GM12878 (cell line): ENCODE measurements at regions not wholly inside any gene's neighbourhood (a gene's known extent, or its start where the extent isn't known, plus 50 kb on each side); places are given as distances from the start of the nearest gene placed in this dataset.

ENCODE experiments used
- ATAC-seq: fragments of 200-7000 bp; cut with Tn5 transposase; 3 replicates; pipeline ENCODE4 v1.9.1; 2020; ENCODE audit warnings: mild to moderate bottlenecking, moderate library complexity
- BruUV-seq: library from RNA; stranded (reverse); fragments of 400-500 nt; replicated peaks from 2 replicates; lab custom pipeline; 2021; lab: Mats Ljungman, UMichigan
- CTCF ChIA-PET: fragments of 300-600 bp; sonication (Branson Sonifier 250); formaldehyde crosslinking; extraction: SDS; loops from one replicate; lab custom pipeline; 2021; ENCODE audit warnings: inconsistent platforms; lab: Yijun Ruan, JAX
- POLR2A ChIA-PET: fragments of 350-600 bp; formaldehyde crosslinking; extraction: SDS; loops from one replicate; lab custom pipeline; 2021; ENCODE audit warnings: inconsistent platforms; lab: Charles Lee
- RAD21 ChIA-PET: fragments of 300-600 bp; sonication (Branson Sonifier 250); formaldehyde crosslinking; loops from one replicate; lab custom pipeline; 2023; ENCODE audit warnings: antibody characterized with exemption; ENCODE audit not compliant: unreplicated experiment; lab: Charles Lee
- SMC1A ChIA-PET: fragments of 300-600 bp; sonication (Branson Sonifier 250); formaldehyde crosslinking; loops from one replicate; lab custom pipeline; 2023; ENCODE audit not compliant: unreplicated experiment, uncharacterized antibody; lab: Charles Lee
- DNase-seq: peaks from one replicate; pipeline ENCODE4 v3.0.0-alpha.2; 2011; ENCODE audit warnings: low read depth, low spot score
- FAIRE-seq: peaks from 3 replicates; lab custom pipeline; 2011; peaks lifted over from hg19 to GRCh38; lab: Jason Lieb, UNC
- H2AFZ ChIP-seq: 2 replicates; pipeline ENCODE4 v1.6.0; 2011; ENCODE audit warnings: low read depth, low read length, control low read depth; ENCODE audit not compliant: control insufficient read depth
- H3K27ac ChIP-seq: 2 replicates; pipeline ENCODE4 v1.5.1; 2011; ENCODE audit warnings: control low read depth; ENCODE audit not compliant: control insufficient read depth, insufficient read depth
- H3K27me3 ChIP-seq, 2 experiments: replicated peaks in 1 of 2; 2 replicates each; pipeline versions ENCODE4 v1.6.0 to v1.6.1; 2011; ENCODE audit warnings: low read length in 1 of 2; ENCODE audit not compliant: control insufficient read depth in 2 of 2, insufficient read depth in 2 of 2
- H3K36me3 ChIP-seq, 2 experiments: 2 replicates each; pipeline ENCODE4 v1.5.1; 2011; ENCODE audit warnings: low read length in 1 of 2; ENCODE audit not compliant: control insufficient read depth in 2 of 2, insufficient read depth in 2 of 2
- H3K4me1 ChIP-seq: 2 replicates; pipeline ENCODE4 v1.6.1; 2011; ENCODE audit warnings: mild to moderate bottlenecking, low read length, moderate library complexity, mixed read lengths; ENCODE audit not compliant: control insufficient read depth, insufficient read depth
- H3K4me2 ChIP-seq: 2 replicates; pipeline ENCODE4 v1.6.0; 2011; ENCODE audit warnings: control low read depth; ENCODE audit not compliant: control insufficient read depth, insufficient read depth
- H3K4me3 ChIP-seq: fragments of 200-600 bp; sonication (generic); 2 replicates; pipeline ENCODE4 v1.5.1; 2016
- H3K79me2 ChIP-seq: 2 replicates; pipeline ENCODE4 v1.6.0; 2011; ENCODE audit warnings: low read length; ENCODE audit not compliant: control insufficient read depth, insufficient read depth
- H3K9ac ChIP-seq: 2 replicates; pipeline ENCODE4 v1.8.0; 2011; ENCODE audit warnings: low read length, control low read depth, mixed read lengths; ENCODE audit not compliant: control insufficient read depth, insufficient read depth
- H3K9me3 ChIP-seq: replicated peaks from 3 replicates; pipeline ENCODE4 v1.5.1; 2011; ENCODE audit warnings: mild to moderate bottlenecking, low read length; ENCODE audit not compliant: control insufficient read depth, insufficient read depth
- H4K20me1 ChIP-seq: 2 replicates; pipeline ENCODE4 v1.6.0; 2011; ENCODE audit not compliant: control insufficient read depth, insufficient read depth
- BACH1 ChIP-seq: fragments of 450-650 bp; IDR thresholded peaks from 2 replicates; pipeline ENCODE4 v1.6.1; 2017; ENCODE audit warnings: mild to moderate bottlenecking, borderline replicate concordance
- CREM ChIP-seq: IDR thresholded peaks from 2 replicates; pipeline ENCODE4 v1.6.1; 2014; ENCODE audit warnings: antibody characterized with exemption, low read depth
- IKZF1 ChIP-seq: fragments of 450-650 bp; conservative IDR thresholded peaks from 2 replicates; pipeline ENCODE4 v1.6.1; 2017; ENCODE audit warnings: antibody characterized with exemption, mild to moderate bottlenecking
- JUND ChIP-seq: IDR thresholded peaks from 2 replicates; pipeline ENCODE4 v1.6.1; 2012; ENCODE audit warnings: low read depth, mild to moderate bottlenecking, low read length, improper control_type of control experiment, moderate library complexity
- NR2C2 ChIP-seq: IDR thresholded peaks from 2 replicates; pipeline ENCODE4 v1.6.1; 2011; ENCODE audit warnings: borderline replicate concordance, low read depth; ENCODE audit not compliant: control insufficient read depth, insufficient read length
- POLR2A ChIP-seq: IDR thresholded peaks from 2 replicates; pipeline ENCODE4 v1.6.1; 2011; ENCODE audit warnings: low read depth, mild to moderate bottlenecking, low read length
- RELB ChIP-seq: fragments of 450-650 bp; IDR thresholded peaks from 2 replicates; pipeline ENCODE4 v1.6.1; 2017; ENCODE audit warnings: low read depth, mild to moderate bottlenecking, moderate library complexity
- SMAD1 ChIP-seq: fragments of 450-650 bp; IDR thresholded peaks from 2 replicates; pipeline ENCODE4 v1.6.1; 2018; ENCODE audit warnings: mild to moderate bottlenecking, low read depth; ENCODE audit not compliant: partially characterized antibody
- SMC3 ChIP-seq: IDR thresholded peaks from 2 replicates; pipeline ENCODE4 v1.6.1; 2011; ENCODE audit warnings: low read length, improper control_type of control experiment, borderline replicate concordance
- SPI1 ChIP-seq: IDR thresholded peaks from 2 replicates; pipeline ENCODE4 v1.6.1; 2011; ENCODE audit warnings: low read depth, mild to moderate bottlenecking, low read length, moderate library complexity, borderline replicate concordance; ENCODE audit not compliant: insufficient read depth
- STAT1 ChIP-seq: fragments of 450-650 bp; conservative IDR thresholded peaks from 2 replicates; pipeline ENCODE4 v1.6.1; 2014; ENCODE audit warnings: antibody characterized with exemption, mild to moderate bottlenecking
- WGBS: methylation state at CpG from one replicate; pipeline ENCODE4 v1.1.6; 2016; ENCODE audit warnings: low lambda C conversion rate; ENCODE audit not compliant: insufficient replicate concordance, insufficient coverage; ENCODE audit errors: missing lambda C conversion rate; 5-methylcytosine and 5-hydroxymethylcytosine counted together
- in situ Hi-C: fragments of 300-500 bp; cut with MboI; formaldehyde crosslinking; loops from 9 replicates; pipeline ENCODE4 v1.14.3; 2018; ENCODE audit warnings: mixed read lengths
- intact Hi-C: fragments of 100-400 bp; cut with micrococcal nuclease; formaldehyde crosslinking; loops from one replicate; pipeline ENCODE4 v1.14.2; 2022; ENCODE audit not compliant: unreplicated experiment
- TF ChIP-seq, protein P1 (sequence below), 3 experiments: IDR thresholded peaks in 2 of 3; conservative IDR thresholded peaks in 1 of 3; 2 replicates each; pipeline ENCODE4 v1.5.1; 2011; ENCODE audit warnings: low read depth in 3 of 3, low read length in 3 of 3, mild to moderate bottlenecking in 3 of 3, control low read depth in 2 of 3, moderate library complexity in 2 of 3, inconsistent platforms in 1 of 3, mixed read lengths in 1 of 3; ENCODE audit not compliant: control insufficient read depth in 2 of 3, insufficient read depth in 1 of 3; ENCODE audit errors: extremely low read depth in 1 of 3

DNA sequence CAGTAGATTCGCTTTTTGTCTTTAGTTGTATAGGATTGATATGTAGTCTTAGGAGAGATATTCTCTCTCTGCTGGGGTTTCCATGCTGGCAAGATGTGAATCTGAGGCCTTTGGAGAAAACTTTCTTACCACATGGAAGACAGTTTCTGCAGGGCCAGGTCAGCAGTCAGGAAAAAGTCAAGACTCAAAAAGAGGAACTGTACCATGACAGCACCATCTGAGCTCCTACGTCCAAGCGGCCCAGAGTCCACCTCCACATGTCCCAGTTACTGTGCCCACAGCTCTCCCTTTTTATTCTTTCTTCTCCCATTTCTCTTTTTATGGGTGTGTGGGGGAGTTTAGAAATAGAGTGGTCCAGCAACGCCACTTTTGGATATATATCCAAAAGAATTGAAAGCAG lies 172.0 kb downstream of the MTHFS start:
- Histone ChIP-seq H3K79me2 (no peaks in the 10 kb centered on the region), H3K4me1 (no peaks in the 10 kb centered on the region), H3K36me3 (no peaks in the 10 kb centered on the region), H3K27ac (no peak overlapping the region), H3K4me2 (no peak overlapping the region), H2AFZ (no peak overlapping the region)
- intact Hi-C loops: no loop called here
- RAD21 ChIA-PET: no interaction called here
- DNase-seq: no peak
- POLR2A ChIA-PET: no interaction called here
- TF ChIP-seq SPI1 (peak; percentile 74), STAT1 (no peak)
- TF ChIP-seq, all 136 proteins: peak for 1
- SMC1A ChIA-PET: no interaction called here
- no peak overlapping the region for H3K4me3 ChIP-seq
- ATAC-seq (no peak), FAIRE-seq (no peak)
- H3K27me3 ChIP-seq: no peaks in the 10 kb centered on the region
- in situ Hi-C loops: no loop called here
- H3K9ac ChIP-seq: no peak overlapping the region
- 25% methylated on average over 4 of the region's 4 CpGs for WGBS
- no peaks in the 10 kb centered on the region for H3K9me3 ChIP-seq
- CTCF ChIA-PET: interaction anchor here (1.4 kb wide), 1 partner anchor 129 kb away, joined by 3 read pairs; no protein-coding TSS in a partner anchor
- no TSS peak for BruUV-seq
- no peaks in the 10 kb centered on the region for H4K20me1 ChIP-seq

DNA sequence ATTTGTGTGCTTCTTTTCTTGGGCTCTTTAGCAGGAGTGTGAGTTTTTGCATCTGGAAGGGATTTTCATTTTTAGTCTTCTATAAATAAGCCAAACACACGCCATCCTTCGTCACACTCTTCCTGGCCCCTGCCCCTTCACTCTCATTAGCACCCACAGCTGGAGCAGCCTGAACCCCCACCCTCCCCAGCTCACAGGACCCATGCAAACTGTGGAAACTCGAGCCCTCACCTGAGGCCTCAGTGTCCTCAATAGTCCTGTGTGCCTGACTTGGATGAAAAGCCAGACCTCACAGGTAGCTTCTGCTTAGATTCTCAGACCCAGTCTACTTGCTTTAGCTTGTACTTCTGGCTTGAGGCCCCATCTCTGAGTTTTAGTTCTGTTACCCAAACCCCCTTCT lies 167.9 kb downstream of the MTHFS start:
- Histone ChIP-seq H3K27me3 (no peaks in the 10 kb centered on the region), H3K27ac (no peak overlapping the region), H3K9me3 (no peaks in the 10 kb centered on the region), H4K20me1 (no peaks in the 10 kb centered on the region), H3K79me2 (no peaks in the 10 kb centered on the region), H2AFZ (no peak overlapping the region), H3K4me3 (no peak overlapping the region), H3K4me1 (no peaks in the 10 kb centered on the region), H3K9ac (no peak overlapping the region), H3K36me3 (no peaks in the 10 kb centered on the region), H3K4me2 (no peak overlapping the region)
- no TSS peak for BruUV-seq
- ChIA-PET RAD21 (no interaction called here), SMC1A (no interaction called here), CTCF (no interaction called here), POLR2A (no interaction called here)
- ATAC-seq: no peak
- DNase-seq: no peak
- in situ Hi-C loops: no loop called here
- 6% methylated on average over 3 of the region's 3 CpGs for WGBS
- intact Hi-C loops: no loop called here
- FAIRE-seq: no peak
- TF ChIP-seq CREM (no peak), SMC3 (no peak), IKZF1 (no peak), NR2C2 (no peak), JUND (no peak), SMAD1 (no peak), RELB (no peak), BACH1 (no peak), POLR2A (no peak)
- TF ChIP-seq, protein P1, sequence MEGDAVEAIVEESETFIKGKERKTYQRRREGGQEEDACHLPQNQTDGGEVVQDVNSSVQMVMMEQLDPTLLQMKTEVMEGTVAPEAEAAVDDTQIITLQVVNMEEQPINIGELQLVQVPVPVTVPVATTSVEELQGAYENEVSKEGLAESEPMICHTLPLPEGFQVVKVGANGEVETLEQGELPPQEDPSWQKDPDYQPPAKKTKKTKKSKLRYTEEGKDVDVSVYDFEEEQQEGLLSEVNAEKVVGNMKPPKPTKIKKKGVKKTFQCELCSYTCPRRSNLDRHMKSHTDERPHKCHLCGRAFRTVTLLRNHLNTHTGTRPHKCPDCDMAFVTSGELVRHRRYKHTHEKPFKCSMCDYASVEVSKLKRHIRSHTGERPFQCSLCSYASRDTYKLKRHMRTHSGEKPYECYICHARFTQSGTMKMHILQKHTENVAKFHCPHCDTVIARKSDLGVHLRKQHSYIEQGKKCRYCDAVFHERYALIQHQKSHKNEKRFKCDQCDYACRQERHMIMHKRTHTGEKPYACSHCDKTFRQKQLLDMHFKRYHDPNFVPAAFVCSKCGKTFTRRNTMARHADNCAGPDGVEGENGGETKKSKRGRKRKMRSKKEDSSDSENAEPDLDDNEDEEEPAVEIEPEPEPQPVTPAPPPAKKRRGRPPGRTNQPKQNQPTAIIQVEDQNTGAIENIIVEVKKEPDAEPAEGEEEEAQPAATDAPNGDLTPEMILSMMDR (IDR thresholded peaks at IDR 0.05 in 2 of 3, conservative IDR thresholded peaks at IDR 0.05 in 1 of 3; ENCODE audit: control insufficient read depth in 2 of 3, extremely low read depth in 1 of 3, insufficient read depth in 1 of 3, low read depth in 3 of 3, low read length in 3 of 3): no peak
